GM12872 (cell line): ENCODE measurements at regions not wholly inside any gene's neighbourhood (a gene's known extent, or its start where the extent isn't known, plus 50 kb on each side); places are given as distances from the start of the nearest gene placed in this dataset.

Experiments
- CTCF ChIP-seq: IDR thresholded peaks from 3 replicates; pipeline ENCODE4 v1.5.1; 2011; ENCODE audit warnings: low read depth, mild to moderate bottlenecking, low read length, moderate library complexity; ENCODE audit not compliant: insufficient read depth

- no peak for TF ChIP-seq CTCF
Measured at GRCh38 chr16:26252598-26252997, 560.8 kb downstream of the HS3ST4 start.

GRCh38 chr16:26261621-26262020 lies 569.9 kb downstream of the HS3ST4 start:
- TF ChIP-seq CTCF: no peak

- TF ChIP-seq CTCF: no peak
Measured at GRCh38 chr16:26263406-26263805, 571.6 kb downstream of the HS3ST4 start.

GRCh38 chr16:26267641-26268040 lies 575.9 kb downstream of the HS3ST4 start:
- no peak for TF ChIP-seq CTCF

GRCh38 chr16:26269673-26270072 lies 577.9 kb downstream of the HS3ST4 start:
- TF ChIP-seq CTCF: no peak

GRCh38 chr16:26273607-26274006 lies 581.8 kb downstream of the HS3ST4 start:
- TF ChIP-seq CTCF: no peak

GRCh38 chr16:26275021-26275590 lies 583.3 kb downstream of the HS3ST4 start:
- TF ChIP-seq CTCF: no peak
